Endothelial cell of umbilical vein (primary cell): ENCODE measurements at regions not wholly inside any gene's neighbourhood (a gene's known extent, or its start where the extent isn't known, plus 50 kb on each side); places are given as distances from the start of the nearest gene placed in this dataset.

Experiments
- BruUV-seq: library from RNA; stranded (reverse); fragments of 400-500 nt; replicated peaks from 2 replicates; lab custom pipeline; 2021; lab: Mats Ljungman, UMichigan
- CTCF ChIA-PET: fragments of 300-600, 350-600 bp; sonication (Branson Sonifier 250); formaldehyde crosslinking; loops from one replicate; lab custom pipeline; 2021; ENCODE audit warnings: antibody characterized with exemption, inconsistent platforms; lab: Charles Lee
- POLR2A ChIA-PET: fragments of 300-600, 350-600 bp; sonication (Branson Sonifier 250); formaldehyde crosslinking; loops from one replicate; lab custom pipeline; 2021; ENCODE audit warnings: antibody characterized with exemption, inconsistent platforms; lab: Charles Lee
- DNase-seq: peaks from one replicate; pipeline ENCODE4 v3.0.0-alpha.2; 2011; ENCODE audit warnings: low read depth, low spot score
- FAIRE-seq: peaks from 2 replicates; lab custom pipeline; 2011; peaks lifted over from hg19 to GRCh38; lab: Jason Lieb, UNC
- H2AFZ ChIP-seq: 2 replicates; pipeline ENCODE4 v1.6.0; 2012; ENCODE audit warnings: low read depth, low read length, control low read depth, inconsistent platforms
- H3K27ac ChIP-seq: 2 replicates; pipeline ENCODE4 v1.5.1; 2011; ENCODE audit warnings: low read depth, mild to moderate bottlenecking, control low read depth, low read length, moderate library complexity; ENCODE audit not compliant: insufficient read depth
- H3K27me3 ChIP-seq, 2 experiments: 2 replicates each; pipeline versions ENCODE4 v1.6.0 to v1.6.1; 2011; ENCODE audit warnings: low read length in 2 of 2, mixed read lengths in 1 of 2; ENCODE audit not compliant: control insufficient read depth in 2 of 2, insufficient read depth in 2 of 2
- H3K36me3 ChIP-seq, 2 experiments: 2 replicates in 1 of 2; 3 replicates in 1 of 2; pipeline ENCODE4 v1.5.1; 2011; ENCODE audit warnings: low read length in 2 of 2, mild to moderate bottlenecking in 1 of 2, moderate library complexity in 1 of 2; ENCODE audit not compliant: control insufficient read depth in 2 of 2, insufficient read depth in 2 of 2; ENCODE audit errors: extremely low read depth in 1 of 2
- H3K4me1 ChIP-seq: 3 replicates; pipeline ENCODE4 v1.5.1; 2011; ENCODE audit warnings: mild to moderate bottlenecking, low read length; ENCODE audit not compliant: control insufficient read depth, insufficient read depth; ENCODE audit errors: extremely low read depth
- H3K4me2 ChIP-seq: 2 replicates; pipeline ENCODE4 v1.6.1; 2011; ENCODE audit warnings: low read length, control low read depth, mixed read lengths; ENCODE audit not compliant: insufficient read depth
- H3K4me3 ChIP-seq, 3 experiments: fragments of 200-600 bp in 1 of 3; sonication (generic), shearing (Covaris generic) in 1 of 3; replicated peaks in 1 of 3; 2 replicates each; pipeline ENCODE4 v1.5.1; 2011 to 2016; ENCODE audit warnings: control low read depth in 3 of 3, low read length in 3 of 3, mild to moderate bottlenecking in 2 of 3, inconsistent platforms in 1 of 3, low read depth in 1 of 3, moderate library complexity in 1 of 3; ENCODE audit not compliant: insufficient read depth in 1 of 3
- H3K79me2 ChIP-seq: 2 replicates; pipeline ENCODE4 v1.6.0; 2012; ENCODE audit warnings: low read length, inconsistent platforms; ENCODE audit not compliant: control insufficient read depth, insufficient read depth
- H3K9ac ChIP-seq: replicated peaks from 2 replicates; pipeline ENCODE3; 2011; ENCODE audit warnings: low read length, control low read depth; ENCODE audit not compliant: insufficient read depth; ENCODE audit errors: extremely low read depth
- H3K9me1 ChIP-seq: replicated peaks from 3 replicates; pipeline ENCODE4 v1.6.0; 2011; ENCODE audit warnings: mild to moderate bottlenecking, low read length; ENCODE audit not compliant: control insufficient read depth, insufficient read depth; ENCODE audit errors: extremely low read depth
- H3K9me3 ChIP-seq: replicated peaks from 2 replicates; pipeline ENCODE4 v1.5.1; 2012; ENCODE audit warnings: low read length, inconsistent platforms; ENCODE audit not compliant: control insufficient read depth, insufficient read depth
- H4K20me1 ChIP-seq: replicated peaks from 2 replicates; pipeline ENCODE3; 2011; ENCODE audit warnings: mild to moderate bottlenecking, low read length; ENCODE audit not compliant: control insufficient read depth, insufficient read depth; ENCODE audit errors: extremely low read depth
- EZH2 ChIP-seq: IDR thresholded peaks from 2 replicates; pipeline ENCODE4 v1.6.1; 2012; ENCODE audit warnings: borderline replicate concordance, low read depth, mild to moderate bottlenecking, moderate library complexity, low read length, inconsistent platforms; ENCODE audit not compliant: severe bottlenecking
- FOS ChIP-seq: IDR thresholded peaks from 2 replicates; pipeline ENCODE4 v1.6.1; 2011; ENCODE audit warnings: mild to moderate bottlenecking, low read length, moderate library complexity, borderline replicate concordance; ENCODE audit not compliant: insufficient read depth
- GATA2 ChIP-seq: IDR thresholded peaks from 2 replicates; pipeline ENCODE4 v1.7.0; 2011; ENCODE audit warnings: low read depth, mild to moderate bottlenecking, moderate library complexity, mixed read lengths, low read length; ENCODE audit not compliant: insufficient read length, insufficient read depth
- JUN ChIP-seq: IDR thresholded peaks from 2 replicates; pipeline ENCODE4 v1.6.1; 2011; ENCODE audit warnings: borderline replicate concordance, low read depth; ENCODE audit not compliant: insufficient read length, insufficient read depth
- MYC ChIP-seq: IDR thresholded peaks from one replicate; pipeline ENCODE4 v1.6.1; 2011; ENCODE audit warnings: mild to moderate bottlenecking, low read depth, low read length
- POLR2A ChIP-seq: IDR thresholded peaks from 2 replicates; pipeline ENCODE4 v1.6.1; 2012; ENCODE audit warnings: low read depth, mild to moderate bottlenecking, control low read depth, low read length
- POLR2AphosphoS5 ChIP-seq: IDR thresholded peaks from 2 replicates; pipeline ENCODE4 v1.6.1; 2012; ENCODE audit warnings: low read depth, mild to moderate bottlenecking, control low read depth, low read length, moderate library complexity; ENCODE audit not compliant: insufficient read depth
- dilution Hi-C: fragments of 300-500 bp; cut with MboI; formaldehyde crosslinking; loops from one replicate; pipeline ENCODE4 v1.15.0; 2019; ENCODE audit warnings: low sequenced_read_pairs; ENCODE audit not compliant: extremely low pct_ligation_motif_present
- intact Hi-C: fragments of 100-400 bp; cut with micrococcal nuclease; formaldehyde crosslinking; loops from one replicate; pipeline ENCODE4 v1.10.0; 2022
- TF ChIP-seq, protein P1 (sequence below): IDR thresholded peaks from 2 replicates; pipeline ENCODE4 v1.6.1; 2011; ENCODE audit not compliant: insufficient read depth, insufficient read length
- TF ChIP-seq, protein P2 (sequence below), 2 donors: IDR thresholded peaks; 1 replicate in 1 of 2; 2 replicates in 1 of 2; pipeline ENCODE4 v1.5.1; 2011; ENCODE audit warnings: low read length in 2 of 2, mild to moderate bottlenecking in 2 of 2, moderate library complexity in 2 of 2, control low read depth in 1 of 2, inconsistent platforms in 1 of 2, low read depth in 1 of 2; ENCODE audit not compliant: insufficient read depth in 1 of 2; ENCODE audit errors: extremely low read depth in 1 of 2

- no TSS peak for BruUV-seq
- no peaks in the 10 kb centered on the region for H4K20me1 ChIP-seq
- ChIA-PET CTCF (no interaction called here), POLR2A (no interaction called here)
- H2AFZ ChIP-seq = no peak overlapping the region
- no peak overlapping the region for H3K27ac ChIP-seq
- H3K9me1 ChIP-seq = no peaks in the 10 kb centered on the region
- no peaks in the 10 kb centered on the region for H3K27me3 ChIP-seq
- FAIRE-seq (no peak), DNase-seq (no peak)
- no peak overlapping the region for H3K9ac ChIP-seq
- TF ChIP-seq MYC (no peak), FOS (no peak), GATA2 (no peak), POLR2A (no peak), EZH2 (no peak), JUN (no peak), POLR2AphosphoS5 (no peak)
- TF ChIP-seq, protein P1, sequence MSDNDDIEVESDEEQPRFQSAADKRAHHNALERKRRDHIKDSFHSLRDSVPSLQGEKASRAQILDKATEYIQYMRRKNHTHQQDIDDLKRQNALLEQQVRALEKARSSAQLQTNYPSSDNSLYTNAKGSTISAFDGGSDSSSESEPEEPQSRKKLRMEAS = no peak
- TF ChIP-seq, protein P2, sequence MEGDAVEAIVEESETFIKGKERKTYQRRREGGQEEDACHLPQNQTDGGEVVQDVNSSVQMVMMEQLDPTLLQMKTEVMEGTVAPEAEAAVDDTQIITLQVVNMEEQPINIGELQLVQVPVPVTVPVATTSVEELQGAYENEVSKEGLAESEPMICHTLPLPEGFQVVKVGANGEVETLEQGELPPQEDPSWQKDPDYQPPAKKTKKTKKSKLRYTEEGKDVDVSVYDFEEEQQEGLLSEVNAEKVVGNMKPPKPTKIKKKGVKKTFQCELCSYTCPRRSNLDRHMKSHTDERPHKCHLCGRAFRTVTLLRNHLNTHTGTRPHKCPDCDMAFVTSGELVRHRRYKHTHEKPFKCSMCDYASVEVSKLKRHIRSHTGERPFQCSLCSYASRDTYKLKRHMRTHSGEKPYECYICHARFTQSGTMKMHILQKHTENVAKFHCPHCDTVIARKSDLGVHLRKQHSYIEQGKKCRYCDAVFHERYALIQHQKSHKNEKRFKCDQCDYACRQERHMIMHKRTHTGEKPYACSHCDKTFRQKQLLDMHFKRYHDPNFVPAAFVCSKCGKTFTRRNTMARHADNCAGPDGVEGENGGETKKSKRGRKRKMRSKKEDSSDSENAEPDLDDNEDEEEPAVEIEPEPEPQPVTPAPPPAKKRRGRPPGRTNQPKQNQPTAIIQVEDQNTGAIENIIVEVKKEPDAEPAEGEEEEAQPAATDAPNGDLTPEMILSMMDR (IDR thresholded peaks at IDR 0.05; ENCODE audit: extremely low read depth in 1 of 2, insufficient read depth in 1 of 2, low read depth in 1 of 2, low read length in 2 of 2) = no peak
- H3K4me2 ChIP-seq = no peak overlapping the region
- no peaks in the 10 kb centered on the region for H3K36me3 ChIP-seq
- H3K4me1 ChIP-seq = no peaks in the 10 kb centered on the region
- H3K9me3 ChIP-seq = no peaks in the 10 kb centered on the region
- no peak overlapping the region for H3K4me3 ChIP-seq
- intact Hi-C loops (no loop called here), dilution Hi-C loops (no loop called here)
- H3K79me2 ChIP-seq = no peaks in the 10 kb centered on the region
Observed at GRCh38 chr4:33323393-33323792, 2603.2 kb downstream of the PCDH7 start.
